Liver (tissue), 3 donors: ENCODE measurements at regions not wholly inside any gene's neighbourhood (a gene's known extent, or its start where the extent isn't known, plus 50 kb on each side); places are given as distances from the start of the nearest gene placed in this dataset.

Experiments
- CTCF ChIP-seq: fragments of 150-350 bp; IDR thresholded peaks from 2 replicates; pipeline ENCODE4 v1.5.1; 2017; ENCODE audit warnings: improper control_type of control experiment, low read depth, low read length; ENCODE audit not compliant: missing input control
- GABPA ChIP-seq, 2 donors: IDR thresholded peaks in 1 of 2; conservative IDR thresholded peaks in 1 of 2; 2 replicates each; pipeline ENCODE4 v1.6.1; 2016; ENCODE audit warnings: antibody characterized with exemption in 2 of 2, mild to moderate bottlenecking in 1 of 2, moderate library complexity in 1 of 2
- donor health status: healthy.
- donor health status: healthy.

- TF ChIP-seq GABPA (IDR thresholded peaks at IDR 0.05 in 1 of 2, conservative IDR thresholded peaks at IDR 0.05 in 1 of 2) (no peak), CTCF (no peak)
Observed at GRCh38 chr4:180790471-180790870, 1452.7 kb upstream of the TENM3 start.
